22Rv1 (cell line): ENCODE measurements at regions not wholly inside any gene's neighbourhood (a gene's known extent, or its start where the extent isn't known, plus 50 kb on each side); places are given as distances from the start of the nearest gene placed in this dataset.

Source experiments
- CTCF ChIP-seq: fragments of 450-650 bp; IDR thresholded peaks from 2 replicates; pipeline ENCODE4 v1.5.1; 2017; ENCODE audit warnings: mild to moderate bottlenecking
- ZFX ChIP-seq: fragments of 450-650 bp; IDR thresholded peaks from 2 replicates; pipeline ENCODE4 v1.6.1; 2017; ENCODE audit warnings: antibody characterized with exemption, borderline replicate concordance

- TF ChIP-seq CTCF (no peak), ZFX (no peak)
Measured at GRCh38 chr3:7964899-7965298, 536.7 kb upstream of the LMCD1 start.
